H54 (cell line): ENCODE measurements at regions not wholly inside any gene's neighbourhood (a gene's known extent, or its start where the extent isn't known, plus 50 kb on each side); places are given as distances from the start of the nearest gene placed in this dataset.

ENCODE experiments used
- DNase-seq: peaks from one replicate; pipeline ENCODE4 v3.0.0; 2011; ENCODE audit warnings: low spot score, mixed read lengths; ENCODE audit not compliant: insufficient read length
- FAIRE-seq: peaks from 3 replicates; lab custom pipeline; 2011; peaks lifted over from hg19 to GRCh38; lab: Jason Lieb, UNC
- POLR2A ChIP-seq: IDR thresholded peaks from 2 replicates; pipeline ENCODE4 v1.6.1; 2011; ENCODE audit warnings: low read depth, mild to moderate bottlenecking, low read length

- FAIRE-seq (no peak), DNase-seq (no peak)
- TF ChIP-seq POLR2A, result no peak
Observed at GRCh38 chr10:50990568-50991455, 83.5 kb upstream of the PRKG1 start.

- DNase-seq (no peak), FAIRE-seq (no peak)
- 0 out of 2 replicates have a peak, but pooled peaks have one; percentile 27 for TF ChIP-seq POLR2A
Observed at GRCh38 chr10:50991456-50992355, 82.6 kb upstream of the PRKG1 start.

GRCh38 chr10:50992356-50992901, 81.9 kb upstream of the PRKG1 start:
- DNase-seq (no peak), FAIRE-seq (no peak)

GRCh38 chr10:50992972-50993766, 81.1 kb upstream of the PRKG1 start:
- TF ChIP-seq POLR2A, result no peak
- FAIRE-seq (no peak), DNase-seq (no peak)

More at GRCh38 chr10:50992356-50992901, 81.9 kb upstream of the PRKG1 start:
- no peak for TF ChIP-seq POLR2A

GRCh38 chr10:50993771-50994251, 80.5 kb upstream of the PRKG1 start:
- TF ChIP-seq POLR2A, result no peak
- DNase-seq (no peak), FAIRE-seq (peak; percentile 50)

- FAIRE-seq, result no peak
- TF ChIP-seq POLR2A, result no peak
- DNase-seq, result no peak
Observed at GRCh38 chr10:50997461-50997860, 76.8 kb upstream of the PRKG1 start.

- no peak for TF ChIP-seq POLR2A
- DNase-seq (no peak), FAIRE-seq (no peak)
Observed at GRCh38 chr10:50999163-50999562, 75.1 kb upstream of the PRKG1 start.

GRCh38 chr10:51000164-51000563, 74.1 kb upstream of the PRKG1 start:
- FAIRE-seq, result no peak

GRCh38 chr10:51000976-51001375, 73.3 kb upstream of the PRKG1 start:
- DNase-seq (no peak), FAIRE-seq (no peak)
- TF ChIP-seq POLR2A, result no peak

More at GRCh38 chr10:51000164-51000563, 74.1 kb upstream of the PRKG1 start:
- no peak for TF ChIP-seq POLR2A
- DNase-seq, result no peak

- no peak for DNase-seq
- no peak for TF ChIP-seq POLR2A
- FAIRE-seq, result peak; percentile 72
Observed at GRCh38 chr10:51001587-51001986, 72.7 kb upstream of the PRKG1 start.

GRCh38 chr10:51002469-51002868, 71.8 kb upstream of the PRKG1 start:
- no peak for TF ChIP-seq POLR2A
- no peak for DNase-seq
- FAIRE-seq, result no peak

- TF ChIP-seq POLR2A, result no peak
- DNase-seq (no peak), FAIRE-seq (no peak)
Observed at GRCh38 chr10:51004776-51005175, 69.5 kb upstream of the PRKG1 start.

- no peak for TF ChIP-seq POLR2A
- no peak for FAIRE-seq
- no peak for DNase-seq
Observed at GRCh38 chr10:51005551-51005950, 68.7 kb upstream of the PRKG1 start.
